H54 (cell line): ENCODE measurements at regions not wholly inside any gene's neighbourhood (a gene's known extent, or its start where the extent isn't known, plus 50 kb on each side); places are given as distances from the start of the nearest gene placed in this dataset.

Experiments
- DNase-seq: peaks from one replicate; pipeline ENCODE4 v3.0.0; 2011; ENCODE audit warnings: low spot score, mixed read lengths; ENCODE audit not compliant: insufficient read length
- FAIRE-seq: peaks from 3 replicates; lab custom pipeline; 2011; peaks lifted over from hg19 to GRCh38; lab: Jason Lieb, UNC
- POLR2A ChIP-seq: IDR thresholded peaks from 2 replicates; pipeline ENCODE4 v1.6.1; 2011; ENCODE audit warnings: low read depth, mild to moderate bottlenecking, low read length

DNA sequence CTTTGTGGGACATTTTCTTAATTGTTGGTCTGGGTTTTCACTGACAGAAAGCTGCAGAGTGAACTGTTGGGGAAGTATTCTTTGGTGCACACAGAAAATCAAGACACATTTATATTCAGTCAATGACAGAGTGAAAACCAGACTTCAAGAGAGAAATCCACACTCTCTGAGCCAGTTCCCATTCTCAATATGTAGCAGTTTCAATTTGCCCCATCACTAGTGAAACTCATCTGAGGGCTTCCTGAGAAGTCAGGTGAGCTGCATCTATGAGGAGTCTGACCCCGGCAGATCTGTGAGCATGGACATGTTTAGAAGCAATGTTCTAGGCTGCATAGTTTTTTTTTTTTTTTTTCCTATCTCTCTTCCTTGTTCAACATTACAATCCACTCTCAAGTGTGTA is 163.7 kb upstream of the AHR start:
- no peak for FAIRE-seq
- no peak for TF ChIP-seq POLR2A
- no peak for DNase-seq

DNA sequence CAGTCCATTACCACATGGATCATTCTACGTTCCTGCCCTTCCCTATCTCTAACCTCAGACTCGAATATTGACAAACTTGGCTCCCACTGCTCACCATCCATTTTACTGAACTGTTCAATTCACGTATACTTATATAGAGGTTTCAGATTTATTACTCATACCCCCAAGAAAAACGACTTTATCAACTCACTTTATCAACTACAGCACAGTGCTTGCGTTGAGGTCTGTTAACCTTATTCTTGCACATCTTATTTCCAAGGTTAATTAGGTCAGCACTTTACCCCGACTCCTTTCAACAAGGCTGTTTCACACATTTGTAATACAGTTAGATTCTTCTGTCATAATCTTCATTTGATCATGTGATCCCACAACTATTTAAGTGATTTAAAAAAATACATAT is 162.3 kb upstream of the AHR start:
- no peak for TF ChIP-seq POLR2A
- DNase-seq (no peak), FAIRE-seq (peak; percentile 64)

- TF ChIP-seq POLR2A: no peak
- peak; percentile 79 for FAIRE-seq
- no peak for DNase-seq
These were observed 159.4 kb upstream of the AHR start for GRCh38 chr7:17139081-17139480.

- FAIRE-seq (peak; percentile 83), DNase-seq (no peak)
- TF ChIP-seq POLR2A: no peak
These were observed 158.0 kb upstream of the AHR start for GRCh38 chr7:17140406-17140805.

- FAIRE-seq: peak; percentile 68
- no peak for TF ChIP-seq POLR2A
- no peak for DNase-seq
These were observed 155.5 kb upstream of the AHR start for GRCh38 chr7:17142831-17143541.

- DNase-seq (peak; percentile 29), FAIRE-seq (peak; percentile 78)
- no peak for TF ChIP-seq POLR2A
These were observed 154.1 kb upstream of the AHR start for GRCh38 chr7:17144322-17144721.

DNA sequence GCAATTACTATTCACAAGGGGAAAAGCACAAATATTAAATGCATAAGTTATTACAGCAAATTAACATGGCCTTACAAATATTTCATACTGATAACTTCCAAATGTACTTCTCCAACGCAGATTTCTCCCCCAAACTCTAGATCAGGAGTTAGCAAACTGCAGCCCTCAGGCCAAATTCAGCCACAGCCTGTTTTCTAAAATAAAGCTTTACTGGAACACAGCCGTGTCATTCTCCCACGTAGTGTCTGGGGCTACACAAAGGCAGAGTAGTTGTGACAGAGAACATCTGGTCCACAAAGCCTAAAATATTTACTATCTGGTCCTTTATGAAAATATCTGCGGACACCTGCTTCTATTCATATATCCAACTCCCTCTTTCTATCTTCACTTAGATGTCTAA is 151.8 kb upstream of the AHR start:
- FAIRE-seq (no peak), DNase-seq (no peak)
- TF ChIP-seq POLR2A: no peak

DNA sequence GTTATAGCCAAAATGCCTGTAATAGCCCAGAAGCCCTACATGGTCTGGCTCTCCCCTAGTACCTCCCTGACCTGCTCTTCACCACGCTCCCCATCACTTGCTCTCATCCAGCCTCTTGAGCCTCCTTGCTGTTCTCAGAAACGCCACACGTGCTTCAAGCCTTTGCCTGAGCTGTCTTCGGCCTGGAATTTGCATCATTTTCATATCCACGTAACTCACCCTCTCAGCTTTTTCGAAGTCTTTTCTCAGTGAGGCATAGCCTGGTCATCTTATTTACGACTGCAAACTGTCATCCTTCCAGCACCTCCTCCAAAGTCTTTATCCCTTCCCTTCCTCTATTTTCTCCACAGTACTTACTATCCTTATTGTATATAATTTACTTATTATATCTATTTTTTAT is 151.0 kb upstream of the AHR start:
- DNase-seq: peak; percentile 32
- no peak for TF ChIP-seq POLR2A
- peak; percentile 50 for FAIRE-seq

GRCh38 chr7:17150018-17150417 is 148.4 kb upstream of the AHR start:
- DNase-seq (no peak), FAIRE-seq (no peak)
- no peak for TF ChIP-seq POLR2A

- no peak for TF ChIP-seq POLR2A
These were observed 145.7 kb upstream of the AHR start for GRCh38 chr7:17152721-17153120.

GRCh38 chr7:17153536-17153935 is 144.9 kb upstream of the AHR start:
- FAIRE-seq (peak; percentile 15), DNase-seq (no peak)
- no peak for TF ChIP-seq POLR2A

More at GRCh38 chr7:17152721-17153120, 145.7 kb upstream of the AHR start:
- FAIRE-seq (no peak), DNase-seq (no peak)

DNA sequence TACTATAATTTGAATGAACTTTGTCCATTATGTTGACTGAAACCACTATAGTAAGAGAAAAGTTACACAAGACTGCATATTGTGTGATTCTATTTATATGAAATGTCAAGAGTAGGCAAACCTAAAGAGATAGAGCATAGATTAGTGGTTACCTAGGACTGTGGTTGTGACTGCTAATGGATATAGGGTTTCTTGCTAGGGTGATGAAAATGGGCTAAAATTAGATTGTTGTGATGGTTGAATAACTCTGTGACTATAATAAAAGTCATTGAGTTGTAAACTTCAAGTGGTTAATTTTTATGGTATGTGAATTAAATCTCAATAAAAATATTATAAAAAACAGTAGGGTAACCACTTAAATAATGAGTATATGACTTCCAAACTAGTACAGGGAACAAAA is 142.9 kb upstream of the AHR start:
- FAIRE-seq: no peak
- TF ChIP-seq POLR2A: no peak
- DNase-seq: no peak

- FAIRE-seq: peak; percentile 88
- TF ChIP-seq POLR2A: no peak
- DNase-seq: no peak
These were observed 140.2 kb upstream of the AHR start for GRCh38 chr7:17158261-17158660.

DNA sequence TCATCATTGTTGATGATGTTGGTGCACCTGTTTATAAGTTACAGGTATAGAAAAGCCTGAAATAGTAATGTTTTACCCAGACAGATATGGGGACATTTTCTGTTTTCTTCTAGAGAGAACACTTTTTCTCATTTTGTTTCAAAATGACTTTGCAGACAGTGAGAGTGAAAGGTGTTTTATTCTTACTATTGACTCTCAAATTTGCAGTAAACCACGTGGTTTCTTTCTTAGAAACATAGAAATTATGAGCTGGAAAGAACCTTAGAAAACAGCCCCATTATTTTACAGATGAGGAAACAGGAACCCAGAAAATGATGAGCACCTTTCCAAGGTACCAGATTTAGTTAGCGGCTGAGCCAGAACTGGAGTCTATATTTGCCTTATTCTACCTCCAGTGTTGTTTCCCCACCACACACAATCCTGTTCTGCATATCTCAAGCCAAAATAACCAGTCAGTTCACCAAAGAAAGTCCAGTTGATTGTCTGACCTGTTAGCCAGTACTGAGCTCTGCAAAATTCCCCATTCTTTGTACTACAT is 138.9 kb upstream of the AHR start:
- FAIRE-seq (peak; percentile 81), DNase-seq (no peak)
- no peak for TF ChIP-seq POLR2A

GRCh38 chr7:17166824-17167379 is 131.6 kb upstream of the AHR start:
- no peak for FAIRE-seq
- TF ChIP-seq POLR2A: no peak
- DNase-seq: no peak
